ENCODE measurements at regions not wholly inside any gene's neighbourhood (a gene's known extent, or its start where the extent isn't known, plus 50 kb on each side); places are given as distances from the start of the nearest gene placed in this dataset.

DNA sequence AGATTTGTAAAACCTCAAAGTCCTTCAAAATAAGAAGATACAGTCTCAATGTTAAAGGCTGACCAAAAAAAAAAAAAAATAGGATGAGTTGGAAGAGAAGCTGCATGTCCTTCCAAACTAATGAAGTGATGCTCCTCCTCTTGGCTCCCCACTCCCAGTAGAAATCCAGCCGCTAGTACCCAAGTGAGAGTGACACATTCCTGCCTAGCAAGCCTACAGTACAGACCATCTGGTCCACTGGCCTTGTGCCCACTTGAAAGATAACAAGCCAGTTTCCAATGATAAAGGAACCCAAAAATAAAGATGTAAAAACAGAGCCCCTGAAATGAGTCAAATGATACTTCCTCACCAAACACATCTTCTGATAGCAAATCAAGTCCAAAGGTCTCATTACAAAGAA, 258.7 kb upstream of the NSMCE3 start:
- Histone ChIP-seq H3K4ac (replicated peaks; ENCODE audit: insufficient read length, low read depth, low read length) (no peak overlapping the region), H3K27ac (ENCODE audit: low read depth, low read length) (no peak overlapping the region), H3K9ac (replicated peaks in 1 of 4; ENCODE audit: extremely low read depth in 1 of 4, low read depth in 3 of 4, low read length in 3 of 4) (no peak overlapping the region), H3K27me3 (replicated peaks in 1 of 4; ENCODE audit: control insufficient read depth in 3 of 4, extremely low read depth in 1 of 4, insufficient read depth in 3 of 4, low read length in 3 of 4) (no peaks in the 10 kb centered on the region), H2AK5ac (ENCODE audit: low read depth, low read length) (no peak overlapping the region), H3K4me1 (replicated peaks in 1 of 4; ENCODE audit: control insufficient read depth in 3 of 4, insufficient read depth in 4 of 4, low read length in 3 of 4) (peaks cover 2 to 9% (median 7%) of the 10 kb centered on the region in 4 experiments; a peak in 6 of 7 replicates), H3K4me2 (ENCODE audit: insufficient read depth in 1 of 2, low read depth in 2 of 2, low read length in 2 of 2) (no peak overlapping the region), H3K18ac (ENCODE audit: extremely low read depth, low read length) (no peak overlapping the region), H3K36me3 (ENCODE audit: control insufficient read depth in 2 of 4, insufficient read depth in 4 of 4, low read length in 3 of 4) (no peaks in the 10 kb centered on the region), H2BK5ac (ENCODE audit: low read depth, low read length) (no peak overlapping the region), H3K23ac (ENCODE audit: insufficient read length) (no peak overlapping the region), H4K20me1 (replicated peaks in 1 of 2; ENCODE audit: control insufficient read depth in 1 of 2, insufficient read depth in 2 of 2, low read length in 2 of 2) (no peaks in the 10 kb centered on the region), H3K79me1 (ENCODE audit: low read depth, low read length) (no peaks in the 10 kb centered on the region), H2AFZ (ENCODE audit: low read length) (no peak overlapping the region), H3K14ac (ENCODE audit: insufficient read length) (no peak overlapping the region), H4K91ac (replicated peaks; ENCODE audit: insufficient read length, low read length) (no peak overlapping the region), H3K56ac (replicated peaks; ENCODE audit: insufficient read length, low read depth, low read length) (no peak overlapping the region), H2BK12ac (ENCODE audit: low read depth, low read length) (no peak overlapping the region), H3K9me3 (ENCODE audit: insufficient read depth in 2 of 2, low read depth in 1 of 2, low read length in 1 of 2) (no peaks in the 10 kb centered on the region), H3K79me2 (ENCODE audit: control insufficient read depth in 1 of 2, insufficient read depth in 2 of 2, low read length in 2 of 2) (peaks cover 0 to 5% of the 10 kb centered on the region in 2 experiments; a peak in 1 of 4 replicates), H4K5ac (ENCODE audit: insufficient read length, low read depth, low read length) (no peak overlapping the region), H3K4me3 (ENCODE audit: extremely low read depth in 1 of 4, insufficient read depth in 2 of 4, low read depth in 3 of 4, low read length in 4 of 4) (no peak overlapping the region), H2BK20ac (ENCODE audit: low read length) (no peak overlapping the region), H2BK15ac (ENCODE audit: low read length) (no peak overlapping the region), H2BK120ac (replicated peaks; ENCODE audit: low read depth, low read length) (no peak overlapping the region), H4K8ac (ENCODE audit: extremely low read depth, insufficient read depth, low read length) (no peak overlapping the region), H3K23me2 (ENCODE audit: low read depth, low read length) (no peaks in the 10 kb centered on the region)
- WGBS, 2 experiments (ENCODE audit: extremely low coverage in 1 of 2, insufficient coverage in 1 of 2, insufficient read length in 1 of 2, insufficient replicate concordance in 2 of 2, low coverage in 1 of 2, low lambda C conversion rate in 2 of 2, missing lambda C conversion rate in 1 of 2), result 94% methylated on average over 1 of the region's 1 CpG; no CpG with 5 or more reads in 1 of the 2 experiments
- DNase-seq (ENCODE audit: low read depth in 1 of 2, low spot score in 2 of 2), result no peak
- ChIA-PET POLR2A (ENCODE audit: partially characterized antibody) (interaction anchor here (1.0 kb wide), 1 partner anchor 91 kb away, joined by 3 read pairs; no protein-coding TSS in a partner anchor), CTCF (ENCODE audit: partially characterized antibody) (no interaction called here)
- FAIRE-seq, result no peak
- TF ChIP-seq SP2 (IDR thresholded peaks at IDR 0.05; ENCODE audit: low read length), result no peak
- no peak for TF ChIP-seq CBX8 (IDR thresholded peaks at IDR 0.05; ENCODE audit: borderline replicate concordance, low read depth, low read length)
- TF ChIP-seq SIN3A (conservative IDR thresholded peaks at IDR 0.05 in 1 of 2, IDR thresholded peaks at IDR 0.05 in 1 of 2; ENCODE audit: low read depth in 1 of 2, low read length in 2 of 2), result no peak
- TF ChIP-seq, protein P1, sequence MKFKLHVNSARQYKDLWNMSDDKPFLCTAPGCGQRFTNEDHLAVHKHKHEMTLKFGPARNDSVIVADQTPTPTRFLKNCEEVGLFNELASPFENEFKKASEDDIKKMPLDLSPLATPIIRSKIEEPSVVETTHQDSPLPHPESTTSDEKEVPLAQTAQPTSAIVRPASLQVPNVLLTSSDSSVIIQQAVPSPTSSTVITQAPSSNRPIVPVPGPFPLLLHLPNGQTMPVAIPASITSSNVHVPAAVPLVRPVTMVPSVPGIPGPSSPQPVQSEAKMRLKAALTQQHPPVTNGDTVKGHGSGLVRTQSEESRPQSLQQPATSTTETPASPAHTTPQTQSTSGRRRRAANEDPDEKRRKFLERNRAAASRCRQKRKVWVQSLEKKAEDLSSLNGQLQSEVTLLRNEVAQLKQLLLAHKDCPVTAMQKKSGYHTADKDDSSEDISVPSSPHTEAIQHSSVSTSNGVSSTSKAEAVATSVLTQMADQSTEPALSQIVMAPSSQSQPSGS (IDR thresholded peaks at IDR 0.05; ENCODE audit: low read length), result no peak
- TF ChIP-seq RNF2 (IDR thresholded peaks at IDR 0.05; ENCODE audit: borderline replicate concordance, low read depth, low read length, missing control alignments, poor library complexity, severe bottlenecking), result no peak

Measured in H1 (cell line).